ENCODE measurements at regions not wholly inside any gene's neighbourhood (a gene's known extent, or its start where the extent isn't known, plus 50 kb on each side); places are given as distances from the start of the nearest gene placed in this dataset.

DNA sequence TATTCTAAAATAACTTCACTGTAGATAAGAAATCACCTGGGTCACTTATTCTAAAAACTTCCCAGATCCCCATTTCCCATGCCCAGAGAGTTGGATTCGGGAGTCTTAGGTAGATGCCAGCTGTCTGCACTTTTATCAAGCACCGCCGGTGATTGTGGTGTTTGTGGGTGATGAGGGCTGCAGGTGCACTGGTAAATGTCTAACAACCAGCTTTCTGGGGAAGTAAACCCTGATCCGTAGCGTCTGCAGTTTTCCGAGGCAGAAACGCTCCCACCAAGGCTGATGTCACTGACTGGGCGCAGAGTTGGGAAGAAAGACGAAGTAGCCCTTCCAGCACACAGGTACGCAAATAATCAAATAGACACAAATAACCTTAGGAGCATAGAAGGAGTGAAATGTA, 152.2 kb upstream of the KCNG1 start:
- Histone ChIP-seq H3K27ac (ENCODE audit: insufficient read depth, low read length) (no peak overlapping the region), H3K9me1 (ENCODE audit: insufficient read depth, low read length) (no peaks in the 10 kb centered on the region), H3K4me2 (ENCODE audit: low read depth, low read length) (no peak overlapping the region), H3K56ac (ENCODE audit: extremely low read depth, insufficient read depth, low read length) (no peak overlapping the region), H2BK5ac (ENCODE audit: low read depth, low read length, poor library complexity, severe bottlenecking) (no peak overlapping the region), H3K4ac (ENCODE audit: low read depth, low read length) (no peak overlapping the region), H3K14ac (replicated peaks; ENCODE audit: low read depth, low read length) (no peak overlapping the region), H2AK9ac (replicated peaks; ENCODE audit: low read depth, low read length, poor library complexity) (no peak overlapping the region), H4K91ac (ENCODE audit: insufficient read depth, low read depth, low read length) (no peak overlapping the region), H2BK20ac (ENCODE audit: low read depth, low read length) (no peak overlapping the region), H3K9ac (ENCODE audit: low read depth, low read length) (no peak overlapping the region), H3K36me3 (ENCODE audit: control insufficient read depth, insufficient read depth, low read length) (no peaks in the 10 kb centered on the region), H3K9me3 (ENCODE audit: control insufficient read depth, insufficient read depth, low read length) (no peaks in the 10 kb centered on the region), H3K4me1 (ENCODE audit: control insufficient read depth, insufficient read depth, low read length) (no peaks in the 10 kb centered on the region), H4K8ac (ENCODE audit: low read depth in 2 of 2, low read length in 2 of 2) (no peak overlapping the region), H2BK120ac (ENCODE audit: low read depth, low read length) (no peak overlapping the region), H2AK5ac (ENCODE audit: low read depth, low read length) (no peak overlapping the region), H3K4me3 (ENCODE audit: insufficient read depth, low read depth, low read length) (no peak overlapping the region), H3K18ac (ENCODE audit: low read depth, low read length) (no peak overlapping the region), H4K5ac (ENCODE audit: low read depth, low read length) (no peak overlapping the region), H3K27me3 (ENCODE audit: control insufficient read depth, insufficient read depth, low read length) (peaks cover 44% of the 10 kb centered on the region), H3K79me1 (ENCODE audit: low read depth in 1 of 2, low read length in 2 of 2) (no peaks in the 10 kb centered on the region), H2AFZ (replicated peaks; ENCODE audit: low read length, poor library complexity) (no peak overlapping the region), H4K20me1 (ENCODE audit: insufficient read depth, low read length) (no peaks in the 10 kb centered on the region), H2BK15ac (ENCODE audit: low read depth, low read length) (no peak overlapping the region), H3K23ac (ENCODE audit: low read depth, low read length) (no peak overlapping the region)
- ChIA-PET POLR2A (ENCODE audit: unreplicated experiment) (no interaction called here), CTCF (no interaction called here)
- no peak for ATAC-seq (ENCODE audit: low read depth)
- in situ Hi-C loops (cut with MboI; ENCODE audit: low sequenced_read_pairs) (no loop called here), intact Hi-C loops (cut with micrococcal nuclease) (no loop called here), dilution Hi-C loops (cut with HindIII; ENCODE audit: low sequenced_read_pairs, unreplicated experiment) (no loop called here)
- 87% methylated on average over 3 of the region's 10 CpGs; no CpG with 5 or more reads in 1 of the 2 experiments for WGBS, 2 experiments (ENCODE audit: extremely low coverage in 2 of 2, insufficient read length in 1 of 2)
- BruUV-seq (replicated peaks) = no TSS peak
- DNase-seq = no peak
- TF ChIP-seq MAZ (IDR thresholded peaks at IDR 0.05; ENCODE audit: borderline replicate concordance, low read depth, low read length) = no peak
- TF ChIP-seq RAD21 (IDR thresholded peaks at IDR 0.05; ENCODE audit: low read length) = no peak

Data from IMR-90 (cell line).